ENCODE measurements at regions not wholly inside any gene's neighbourhood (a gene's known extent, or its start where the extent isn't known, plus 50 kb on each side); places are given as distances from the start of the nearest gene placed in this dataset.

- no peaks in the 10 kb centered on the region for H3K9me2 ChIP-seq (ENCODE audit: insufficient read depth)
- ChIA-PET POLR2A (no interaction called here), RAD21 (ENCODE audit: low non-redundant PET in 1 of 2, low total read pairs in 2 of 2, uncharacterized antibody in 2 of 2, unreplicated experiment in 2 of 2) (no interaction called here), CTCF (no interaction called here)
- H3K4me1 ChIP-seq (ENCODE audit: control insufficient read depth in 1 of 2, insufficient read depth in 2 of 2, low read length in 2 of 2) = no peaks in the 10 kb centered on the region
- no peak overlapping the region for H3K4me2 ChIP-seq (ENCODE audit: low read length)
- TF ChIP-seq FOSL1 (IDR thresholded peaks at IDR 0.05; ENCODE audit: low read depth) (no peak), SRF (IDR thresholded peaks at IDR 0.05; ENCODE audit: low read depth) (no peak), RAD21 (IDR thresholded peaks at IDR 0.05; ENCODE audit: low read depth) (no peak), CBX3 (IDR thresholded peaks at IDR 0.05; ENCODE audit: low read depth) (no peak), SP1 (IDR thresholded peaks at IDR 0.05; ENCODE audit: low read depth) (no peak), REST (IDR thresholded peaks at IDR 0.05; ENCODE audit: low read depth) (no peak), POLR2A (IDR thresholded peaks at IDR 0.05; ENCODE audit: borderline replicate concordance, extremely low read depth, insufficient read depth, insufficient read length) (no peak), ZNF274 (IDR thresholded peaks at IDR 0.05; ENCODE audit: low read depth, low read length) (no peak), EGR1 (IDR thresholded peaks at IDR 0.05; ENCODE audit: low read depth) (no peak), EZH2 (IDR thresholded peaks at IDR 0.05) (no peak), ZFX (IDR thresholded peaks at IDR 0.05) (no peak), CEBPB (IDR thresholded peaks at IDR 0.05; ENCODE audit: low read depth) (no peak), CTCF (IDR thresholded peaks at IDR 0.05 in 2 of 3, conservative IDR thresholded peaks at IDR 0.05 in 1 of 3; ENCODE audit: borderline replicate concordance in 1 of 3, insufficient read depth in 1 of 3, low read depth in 2 of 3, low read length in 2 of 3) (no peak), ELF1 (IDR thresholded peaks at IDR 0.05; ENCODE audit: borderline replicate concordance, low read depth) (no peak), EZH2phosphoT487 (IDR thresholded peaks at IDR 0.05; ENCODE audit: borderline replicate concordance) (no peak)
- TF ChIP-seq, protein P1, sequence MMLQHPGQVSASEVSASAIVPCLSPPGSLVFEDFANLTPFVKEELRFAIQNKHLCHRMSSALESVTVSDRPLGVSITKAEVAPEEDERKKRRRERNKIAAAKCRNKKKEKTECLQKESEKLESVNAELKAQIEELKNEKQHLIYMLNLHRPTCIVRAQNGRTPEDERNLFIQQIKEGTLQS (IDR thresholded peaks at IDR 0.05) = no peak
- intact Hi-C loops (cut with micrococcal nuclease) = no loop called here
- ATAC-seq (no peak), DNase-seq (ENCODE audit: low read depth, low spot score) (no peak)
- no peaks in the 10 kb centered on the region for H3K79me2 ChIP-seq (ENCODE audit: insufficient read depth, low read length)
- no peak overlapping the region for H3K9ac ChIP-seq (ENCODE audit: low read length)
- no peaks in the 10 kb centered on the region for H3K27me3 ChIP-seq (ENCODE audit: insufficient read depth, low read length)
- no peaks in the 10 kb centered on the region for H4K20me1 ChIP-seq (ENCODE audit: insufficient read depth)
- no peak overlapping the region for H3K4me3 ChIP-seq (replicated peaks in 1 of 2; ENCODE audit: low read depth in 1 of 2, low read length in 2 of 2)
- H3K27ac ChIP-seq (ENCODE audit: low read depth, low read length) = no peak overlapping the region
- no peak overlapping the region for H2AFZ ChIP-seq (ENCODE audit: low read depth, low read length, poor library complexity, severe bottlenecking)
- no peaks in the 10 kb centered on the region for H3K36me3 ChIP-seq (ENCODE audit: control insufficient read depth in 1 of 2, insufficient read depth in 2 of 2, low read length in 2 of 2)
- no TSS peak for BruUV-seq (replicated peaks)
- 0 out of 4 replicates have a peak, but pooled peaks cover 0 to 4% of the 10 kb centered on the region in 2 experiments for H3K9me3 ChIP-seq (ENCODE audit: control insufficient read depth in 1 of 2, insufficient read depth in 1 of 2, low read depth in 1 of 2, low read length in 2 of 2)
These were observed 729.1 kb downstream of the STPG2 start for GRCh38 chr4:97414161-97414560.
